Upper lobe of right lung (tissue), 1 donor: ENCODE measurements at regions not wholly inside any gene's neighbourhood (a gene's known extent, or its start where the extent isn't known, plus 50 kb on each side); places are given as distances from the start of the nearest gene placed in this dataset.
"Not testable (repeated sequence)": the region's sequence is repeated elsewhere in the genome, so short reads cannot be mapped to it uniquely, and the experiment has no call there.

Experiments
- ATAC-seq: fragments of 200-7000 bp; cut with Tn5 transposase; one replicate; pipeline ENCODE4 v1.9.1; 2020; ENCODE audit warnings: mild to moderate bottlenecking, moderate library complexity
- DNase-seq: peaks from one replicate; pipeline ENCODE4 v3.0.0-alpha.2; 2020
- H3K27ac ChIP-seq: fragments of 200-600 bp; one replicate; pipeline ENCODE4 v1.8.0; 2022
- H3K27me3 ChIP-seq: fragments of 200-600 bp; one replicate; pipeline ENCODE4 v1.8.0; 2022; ENCODE audit warnings: mild to moderate bottlenecking
- H3K36me3 ChIP-seq: fragments of 200-600 bp; one replicate; pipeline ENCODE4 v1.8.0; 2022
- H3K4me1 ChIP-seq: fragments of 200-600 bp; one replicate; pipeline ENCODE4 v1.8.0; 2022
- H3K4me3 ChIP-seq: fragments of 200-600 bp; one replicate; pipeline ENCODE4 v1.8.0; 2022; ENCODE audit warnings: mild to moderate bottlenecking
- H3K9me3 ChIP-seq: fragments of 200-600 bp; one replicate; pipeline ENCODE4 v1.8.0; 2022
- CTCF ChIP-seq: fragments of 200-600 bp; IDR thresholded peaks from one replicate; pipeline ENCODE4 v1.8.0; 2022; ENCODE audit warnings: antibody characterized with exemption
- intact Hi-C: fragments of 100-400 bp; cut with DNase I; formaldehyde crosslinking; loops from one replicate; pipeline ENCODE4 v1.11.0; 2022
- donor health status: DM: no; HTN: yes; CAD: no; lungs with severe emphysema.

GRCh38 chr12:71385155-71385554 lies 54.4 kb upstream of the LGR5 start:
- no peaks in the 10 kb centered on the region for H3K9me3 ChIP-seq
- H3K27ac ChIP-seq: no peak overlapping the region
- H3K36me3 ChIP-seq: no peaks in the 10 kb centered on the region
- no peaks in the 10 kb centered on the region for H3K27me3 ChIP-seq
- ATAC-seq: no peak
- DNase-seq: no peak
- H3K4me1 ChIP-seq: no peaks in the 10 kb centered on the region
- no peak overlapping the region for H3K4me3 ChIP-seq
- no peak for TF ChIP-seq CTCF
- intact Hi-C loops: no loop called here

- H3K4me3 ChIP-seq, H3K36me3 ChIP-seq, intact Hi-C loops, ATAC-seq, H3K4me1 ChIP-seq, H3K27ac ChIP-seq, H3K9me3 ChIP-seq, DNase-seq, H3K27me3 ChIP-seq: not testable (repeated sequence)
Observed at GRCh38 chr12:71376711-71377355, 62.8 kb upstream of the LGR5 start.

- no peak for ATAC-seq
- intact Hi-C loops: no loop called here
- no peaks in the 10 kb centered on the region for H3K4me1 ChIP-seq
- H3K9me3 ChIP-seq: no peaks in the 10 kb centered on the region
- no peaks in the 10 kb centered on the region for H3K27me3 ChIP-seq
- no peak for TF ChIP-seq CTCF
- no peak overlapping the region for H3K4me3 ChIP-seq
- DNase-seq: no peak
- no peak overlapping the region for H3K27ac ChIP-seq
- no peaks in the 10 kb centered on the region for H3K36me3 ChIP-seq
Observed at GRCh38 chr12:71371122-71371521, 68.5 kb upstream of the LGR5 start.

- Histone ChIP-seq H3K9me3 (no peaks in the 10 kb centered on the region), H3K4me3 (no peak overlapping the region), H3K27ac (no peak overlapping the region), H3K36me3 (no peaks in the 10 kb centered on the region), H3K4me1 (no peaks in the 10 kb centered on the region), H3K27me3 (no peaks in the 10 kb centered on the region)
- DNase-seq (no peak), ATAC-seq (no peak)
- intact Hi-C loops: no loop called here
- no peak for TF ChIP-seq CTCF
Observed at GRCh38 chr12:71360013-71360412, 79.6 kb upstream of the LGR5 start.

GRCh38 chr12:71356569-71356968 lies 83.0 kb upstream of the LGR5 start:
- no peak for TF ChIP-seq CTCF
- Histone ChIP-seq H3K36me3 (no peaks in the 10 kb centered on the region), H3K4me3 (no peak overlapping the region), H3K4me1 (no peaks in the 10 kb centered on the region), H3K9me3 (no peaks in the 10 kb centered on the region), H3K27me3 (no peaks in the 10 kb centered on the region), H3K27ac (no peak overlapping the region)
- intact Hi-C loops: no loop called here
- ATAC-seq: no peak
- DNase-seq: no peak

GRCh38 chr12:71354871-71355270 lies 84.7 kb upstream of the LGR5 start:
- ATAC-seq (no peak), DNase-seq (no peak)
- H3K4me1 ChIP-seq: no peaks in the 10 kb centered on the region
- no peaks in the 10 kb centered on the region for H3K27me3 ChIP-seq
- H3K4me3 ChIP-seq: no peak overlapping the region
- no peak for TF ChIP-seq CTCF
- no peaks in the 10 kb centered on the region for H3K9me3 ChIP-seq
- H3K36me3 ChIP-seq: no peaks in the 10 kb centered on the region
- intact Hi-C loops: no loop called here
- H3K27ac ChIP-seq: no peak overlapping the region
